ENCODE measurements at regions not wholly inside any gene's neighbourhood (a gene's known extent, or its start where the extent isn't known, plus 50 kb on each side); places are given as distances from the start of the nearest gene placed in this dataset.

DNA sequence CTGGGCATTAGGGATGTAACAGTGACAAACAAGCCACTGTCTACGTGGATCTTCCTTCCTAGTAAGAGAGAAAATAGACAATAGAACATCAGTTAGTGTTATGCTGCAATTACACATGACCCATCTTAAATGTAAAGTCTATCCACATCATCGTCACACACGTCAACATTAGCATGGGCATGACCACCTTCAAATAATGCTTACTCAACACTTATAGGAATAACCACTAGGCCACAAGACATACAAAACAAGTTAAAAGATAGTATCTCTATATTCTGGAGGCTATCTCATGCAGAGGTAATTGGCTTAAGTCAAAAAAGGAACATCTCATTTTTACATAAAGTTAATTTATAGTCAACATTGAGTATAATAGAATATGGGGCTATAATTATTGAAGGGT is 156.5 kb downstream of the MOXD1 start:
- TF ChIP-seq ZNF565 (CRISPR knock-in tag; conservative IDR thresholded peaks at IDR 0.05; ENCODE audit: low read depth) (no peak), ZC3H10 (CRISPR knock-in tag; IDR thresholded peaks at IDR 0.05) (no peak), ARNTL (CRISPR knock-in tag; IDR thresholded peaks at IDR 0.05; ENCODE audit: borderline replicate concordance, low read depth) (no peak), ZFP3 (CRISPR knock-in tag; IDR thresholded peaks at IDR 0.05) (no peak), TCF4 (CRISPR knock-in tag; IDR thresholded peaks at IDR 0.05; ENCODE audit: borderline replicate concordance) (no peak), ZFP30 (CRISPR knock-in tag; IDR thresholded peaks at IDR 0.05) (no peak), ZNF70 (CRISPR knock-in tag; IDR thresholded peaks at IDR 0.05) (no peak), SNAI2 (CRISPR knock-in tag; IDR thresholded peaks at IDR 0.05) (no peak)
- TF ChIP-seq, protein P1, sequence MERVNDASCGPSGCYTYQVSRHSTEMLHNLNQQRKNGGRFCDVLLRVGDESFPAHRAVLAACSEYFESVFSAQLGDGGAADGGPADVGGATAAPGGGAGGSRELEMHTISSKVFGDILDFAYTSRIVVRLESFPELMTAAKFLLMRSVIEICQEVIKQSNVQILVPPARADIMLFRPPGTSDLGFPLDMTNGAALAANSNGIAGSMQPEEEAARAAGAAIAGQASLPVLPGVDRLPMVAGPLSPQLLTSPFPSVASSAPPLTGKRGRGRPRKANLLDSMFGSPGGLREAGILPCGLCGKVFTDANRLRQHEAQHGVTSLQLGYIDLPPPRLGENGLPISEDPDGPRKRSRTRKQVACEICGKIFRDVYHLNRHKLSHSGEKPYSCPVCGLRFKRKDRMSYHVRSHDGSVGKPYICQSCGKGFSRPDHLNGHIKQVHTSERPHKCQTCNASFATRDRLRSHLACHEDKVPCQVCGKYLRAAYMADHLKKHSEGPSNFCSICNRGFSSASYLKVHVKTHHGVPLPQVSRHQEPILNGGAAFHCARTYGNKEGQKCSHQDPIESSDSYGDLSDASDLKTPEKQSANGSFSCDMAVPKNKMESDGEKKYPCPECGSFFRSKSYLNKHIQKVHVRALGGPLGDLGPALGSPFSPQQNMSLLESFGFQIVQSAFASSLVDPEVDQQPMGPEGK (CRISPR knock-in tag; IDR thresholded peaks at IDR 0.05; ENCODE audit: borderline replicate concordance): no peak
- TF ChIP-seq, protein P2, sequence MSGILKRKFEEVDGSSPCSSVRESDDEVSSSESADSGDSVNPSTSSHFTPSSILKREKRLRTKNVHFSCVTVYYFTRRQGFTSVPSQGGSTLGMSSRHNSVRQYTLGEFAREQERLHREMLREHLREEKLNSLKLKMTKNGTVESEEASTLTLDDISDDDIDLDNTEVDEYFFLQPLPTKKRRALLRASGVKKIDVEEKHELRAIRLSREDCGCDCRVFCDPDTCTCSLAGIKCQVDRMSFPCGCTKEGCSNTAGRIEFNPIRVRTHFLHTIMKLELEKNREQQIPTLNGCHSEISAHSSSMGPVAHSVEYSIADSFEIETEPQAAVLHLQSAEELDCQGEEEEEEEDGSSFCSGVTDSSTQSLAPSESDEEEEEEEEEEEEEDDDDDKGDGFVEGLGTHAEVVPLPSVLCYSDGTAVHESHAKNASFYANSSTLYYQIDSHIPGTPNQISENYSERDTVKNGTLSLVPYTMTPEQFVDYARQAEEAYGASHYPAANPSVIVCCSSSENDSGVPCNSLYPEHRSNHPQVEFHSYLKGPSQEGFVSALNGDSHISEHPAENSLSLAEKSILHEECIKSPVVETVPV (CRISPR knock-in tag; IDR thresholded peaks at IDR 0.05): no peak

All from SK-N-SH treated with all-trans-retinoic acid at 6 μM for 48 hours (cell line).